ENCODE measurements at regions not wholly inside any gene's neighbourhood (a gene's known extent, or its start where the extent isn't known, plus 50 kb on each side); places are given as distances from the start of the nearest gene placed in this dataset.

GRCh38 chr2:239685556-239685955 lies 284.7 kb upstream of the HDAC4 start:
- no peak for TF ChIP-seq TAF1 (IDR thresholded peaks at IDR 0.05; ENCODE audit: borderline replicate concordance, insufficient read depth, low read length)
- TF ChIP-seq REST (IDR thresholded peaks at IDR 0.05; ENCODE audit: insufficient read depth in 1 of 2, low read depth in 2 of 2, low read length in 2 of 2), result no peak
- TF ChIP-seq SIN3A (IDR thresholded peaks at IDR 0.05; ENCODE audit: borderline replicate concordance, insufficient read depth, low read length), result no peak
- TF ChIP-seq FOXP2 (optimal IDR thresholded peaks at IDR 0.05; ENCODE audit: borderline replicate concordance, extremely low read depth, extremely low read length, insufficient read depth), result no peak
- no peak for TF ChIP-seq POLR2AphosphoS5 (IDR thresholded peaks at IDR 0.05; ENCODE audit: low read depth, low read length)

- no peak for TF ChIP-seq FOXP2 (optimal IDR thresholded peaks at IDR 0.05; ENCODE audit: borderline replicate concordance, extremely low read depth, extremely low read length, insufficient read depth)
- TF ChIP-seq TAF1 (IDR thresholded peaks at IDR 0.05; ENCODE audit: borderline replicate concordance, insufficient read depth, low read length), result no peak
- TF ChIP-seq POLR2AphosphoS5 (IDR thresholded peaks at IDR 0.05; ENCODE audit: low read depth, low read length), result no peak
- no peak for TF ChIP-seq SIN3A (IDR thresholded peaks at IDR 0.05; ENCODE audit: borderline replicate concordance, insufficient read depth, low read length)
- no peak for TF ChIP-seq REST (IDR thresholded peaks at IDR 0.05; ENCODE audit: insufficient read depth in 1 of 2, low read depth in 2 of 2, low read length in 2 of 2)
Measured at GRCh38 chr2:239684996-239685395, 284.2 kb upstream of the HDAC4 start.

GRCh38 chr2:239684271-239684810 lies 283.5 kb upstream of the HDAC4 start:
- TF ChIP-seq REST (IDR thresholded peaks at IDR 0.05; ENCODE audit: insufficient read depth in 1 of 2, low read depth in 2 of 2, low read length in 2 of 2), result no peak
- TF ChIP-seq SIN3A (IDR thresholded peaks at IDR 0.05; ENCODE audit: borderline replicate concordance, insufficient read depth, low read length), result no peak
- TF ChIP-seq TAF1 (IDR thresholded peaks at IDR 0.05; ENCODE audit: borderline replicate concordance, insufficient read depth, low read length), result no peak
- no peak for TF ChIP-seq FOXP2 (optimal IDR thresholded peaks at IDR 0.05; ENCODE audit: borderline replicate concordance, extremely low read depth, extremely low read length, insufficient read depth)

- no peak for TF ChIP-seq FOXP2 (optimal IDR thresholded peaks at IDR 0.05; ENCODE audit: borderline replicate concordance, extremely low read depth, extremely low read length, insufficient read depth)
- no peak for TF ChIP-seq REST (IDR thresholded peaks at IDR 0.05; ENCODE audit: insufficient read depth in 1 of 2, low read depth in 2 of 2, low read length in 2 of 2)
- TF ChIP-seq SIN3A (IDR thresholded peaks at IDR 0.05; ENCODE audit: borderline replicate concordance, insufficient read depth, low read length), result no peak
- TF ChIP-seq TAF1 (IDR thresholded peaks at IDR 0.05; ENCODE audit: borderline replicate concordance, insufficient read depth, low read length), result no peak
Measured at GRCh38 chr2:239682518-239682917, 281.7 kb upstream of the HDAC4 start.

- TF ChIP-seq REST (IDR thresholded peaks at IDR 0.05; ENCODE audit: insufficient read depth in 1 of 2, low read depth in 2 of 2, low read length in 2 of 2), result no peak
Measured at GRCh38 chr2:239679755-239680154, 278.9 kb upstream of the HDAC4 start.
